GM12878 (cell line): ENCODE measurements at regions not wholly inside any gene's neighbourhood (a gene's known extent, or its start where the extent isn't known, plus 50 kb on each side); places are given as distances from the start of the nearest gene placed in this dataset.

Source experiments
- E4F1 ChIP-seq: fragments of 450-650 bp; IDR thresholded peaks from 2 replicates; pipeline ENCODE4 v1.6.1; 2018; ENCODE audit warnings: borderline replicate concordance, mild to moderate bottlenecking; ENCODE audit not compliant: partially characterized antibody
- IKZF2 ChIP-seq, 2 experiments: fragments of 450-650 bp; IDR thresholded peaks; 2 replicates each; pipeline ENCODE4 v1.6.1; 2017; ENCODE audit warnings: mild to moderate bottlenecking in 2 of 2, moderate library complexity in 2 of 2
- NFXL1 ChIP-seq: fragments of 450-650 bp; IDR thresholded peaks from 2 replicates; pipeline ENCODE4 v1.6.1; 2017; ENCODE audit warnings: antibody characterized with exemption, mild to moderate bottlenecking, borderline replicate concordance
- RELA ChIP-seq: fragments of 450-650 bp; IDR thresholded peaks from 2 replicates; pipeline ENCODE4 v1.8.0; 2014; ENCODE audit warnings: borderline replicate concordance; ENCODE audit not compliant: partially characterized antibody
- SPI1 ChIP-seq: IDR thresholded peaks from 2 replicates; pipeline ENCODE4 v1.6.1; 2011; ENCODE audit warnings: low read depth, mild to moderate bottlenecking, low read length, moderate library complexity, borderline replicate concordance; ENCODE audit not compliant: insufficient read depth
- TAF1 ChIP-seq: IDR thresholded peaks from 2 replicates; pipeline ENCODE4 v1.6.1; 2011; ENCODE audit warnings: mild to moderate bottlenecking, low read depth, low read length, borderline replicate concordance
- TCF3 ChIP-seq: IDR thresholded peaks from 2 replicates; pipeline ENCODE4 v1.6.1; 2012; ENCODE audit warnings: low read depth, mild to moderate bottlenecking, low read length, borderline replicate concordance; ENCODE audit not compliant: insufficient read depth
- YY1 ChIP-seq: IDR thresholded peaks from 2 replicates; pipeline ENCODE4 v1.6.1; 2011; ENCODE audit warnings: low read depth, mild to moderate bottlenecking, low read length
- ZNF687 ChIP-seq: fragments of 450-650 bp; IDR thresholded peaks from 2 replicates; pipeline ENCODE4 v1.6.1; 2017; ENCODE audit warnings: mild to moderate bottlenecking, moderate library complexity
- TF ChIP-seq, protein P1 (sequence below): fragments of 150-350 bp; IDR thresholded peaks from 2 replicates; pipeline ENCODE4 v1.6.1; 2014; ENCODE audit warnings: mild to moderate bottlenecking, low read depth, low read length
- TF ChIP-seq, protein P2 (sequence below): fragments of 450-650 bp; IDR thresholded peaks from 2 replicates; pipeline ENCODE4 v1.6.1; 2016; ENCODE audit warnings: mild to moderate bottlenecking

DNA sequence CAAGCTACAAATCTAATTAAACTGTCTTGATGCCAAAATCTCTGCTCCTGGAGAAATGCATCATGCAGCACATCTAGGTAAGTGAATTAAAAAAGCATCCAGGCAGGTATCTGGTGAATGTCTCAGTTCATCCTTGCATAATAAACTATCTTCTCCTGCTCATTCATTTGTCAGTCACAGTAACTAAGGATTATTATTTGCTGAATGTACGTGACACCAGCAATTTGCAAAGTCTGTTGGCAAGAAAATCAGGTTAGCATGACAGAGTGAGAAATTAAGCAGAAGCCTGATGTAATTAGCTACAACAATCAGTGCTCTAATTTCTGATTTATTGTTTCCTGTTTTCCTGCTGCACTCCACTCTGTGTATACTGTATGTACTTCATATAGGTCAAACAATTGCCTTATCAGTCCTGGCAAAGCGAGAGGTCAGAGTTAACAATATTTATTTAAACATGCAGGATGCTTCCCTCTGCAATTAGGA lies 213.6 kb downstream of the FBXO8 start (continued):
- TF ChIP-seq ZNF687, result no peak
- TF ChIP-seq NFXL1, result no peak
- TF ChIP-seq, protein P1, sequence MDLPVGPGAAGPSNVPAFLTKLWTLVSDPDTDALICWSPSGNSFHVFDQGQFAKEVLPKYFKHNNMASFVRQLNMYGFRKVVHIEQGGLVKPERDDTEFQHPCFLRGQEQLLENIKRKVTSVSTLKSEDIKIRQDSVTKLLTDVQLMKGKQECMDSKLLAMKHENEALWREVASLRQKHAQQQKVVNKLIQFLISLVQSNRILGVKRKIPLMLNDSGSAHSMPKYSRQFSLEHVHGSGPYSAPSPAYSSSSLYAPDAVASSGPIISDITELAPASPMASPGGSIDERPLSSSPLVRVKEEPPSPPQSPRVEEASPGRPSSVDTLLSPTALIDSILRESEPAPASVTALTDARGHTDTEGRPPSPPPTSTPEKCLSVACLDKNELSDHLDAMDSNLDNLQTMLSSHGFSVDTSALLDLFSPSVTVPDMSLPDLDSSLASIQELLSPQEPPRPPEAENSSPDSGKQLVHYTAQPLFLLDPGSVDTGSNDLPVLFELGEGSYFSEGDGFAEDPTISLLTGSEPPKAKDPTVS, result no peak
- no peak for TF ChIP-seq TAF1
- TF ChIP-seq TCF3, result no peak
- TF ChIP-seq, protein P2, sequence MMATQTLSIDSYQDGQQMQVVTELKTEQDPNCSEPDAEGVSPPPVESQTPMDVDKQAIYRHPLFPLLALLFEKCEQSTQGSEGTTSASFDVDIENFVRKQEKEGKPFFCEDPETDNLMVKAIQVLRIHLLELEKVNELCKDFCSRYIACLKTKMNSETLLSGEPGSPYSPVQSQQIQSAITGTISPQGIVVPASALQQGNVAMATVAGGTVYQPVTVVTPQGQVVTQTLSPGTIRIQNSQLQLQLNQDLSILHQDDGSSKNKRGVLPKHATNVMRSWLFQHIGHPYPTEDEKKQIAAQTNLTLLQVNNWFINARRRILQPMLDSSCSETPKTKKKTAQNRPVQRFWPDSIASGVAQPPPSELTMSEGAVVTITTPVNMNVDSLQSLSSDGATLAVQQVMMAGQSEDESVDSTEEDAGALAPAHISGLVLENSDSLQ, result no peak
- no peak for TF ChIP-seq SPI1
- TF ChIP-seq IKZF2 (IDR thresholded peaks at IDR 0.05), result no peak
- TF ChIP-seq YY1, result no peak
- no peak for TF ChIP-seq E4F1
- TF ChIP-seq RELA, result no peak
